Liver (tissue), 8 donors: ENCODE measurements at regions not wholly inside any gene's neighbourhood (a gene's known extent, or its start where the extent isn't known, plus 50 kb on each side); places are given as distances from the start of the nearest gene placed in this dataset.

Source experiments
- DNase-seq: peaks from one replicate; pipeline ENCODE4 v3.0.0-alpha.2; 2017; ENCODE audit warnings: low spot score
- H3K27ac ChIP-seq, 2 donors: one replicate each; pipeline ENCODE4 v1.7.0; 2013; ENCODE audit warnings: inconsistent platforms in 2 of 2, low read length in 2 of 2, control low read depth in 1 of 2, low read depth in 1 of 2, mild to moderate bottlenecking in 1 of 2
- H3K27me3 ChIP-seq, 4 donors: one replicate each; pipeline versions ENCODE4 v1.6.1 to v1.7.0; 2013; ENCODE audit warnings: low read length in 3 of 4, inconsistent platforms in 1 of 4, mild to moderate bottlenecking in 1 of 4, moderate library complexity in 1 of 4; ENCODE audit not compliant: control insufficient read depth in 4 of 4, insufficient read depth in 4 of 4
- H3K36me3 ChIP-seq, 4 donors: one replicate each; pipeline versions ENCODE4 v1.6.1 to v1.7.0; 2013; ENCODE audit warnings: low read length in 3 of 4, mild to moderate bottlenecking in 3 of 4, low read depth in 1 of 4, moderate library complexity in 1 of 4; ENCODE audit not compliant: control insufficient read depth in 4 of 4, insufficient read depth in 3 of 4
- H3K4me1 ChIP-seq, 4 donors: one replicate each; pipeline versions ENCODE4 v1.6.1 to v1.7.0; 2013; ENCODE audit warnings: low read length in 3 of 4, mild to moderate bottlenecking in 3 of 4, moderate library complexity in 1 of 4; ENCODE audit not compliant: control insufficient read depth in 4 of 4, insufficient read depth in 4 of 4
- H3K4me3 ChIP-seq, 3 donors: one replicate each; pipeline versions ENCODE4 v1.6.1 to v1.7.0; 2013; ENCODE audit warnings: low read length in 3 of 3, control low read depth in 1 of 3, low read depth in 1 of 3, mild to moderate bottlenecking in 1 of 3
- H3K9ac ChIP-seq, 2 donors: one replicate each; pipeline ENCODE4 v1.7.0; 2013; ENCODE audit warnings: low read length in 2 of 2, mild to moderate bottlenecking in 2 of 2, moderate library complexity in 2 of 2, control low read depth in 1 of 2, low read depth in 1 of 2
- H3K9me3 ChIP-seq, 4 donors: one replicate each; pipeline versions ENCODE4 v1.6.1 to v1.7.0; 2013; ENCODE audit warnings: low read length in 3 of 4; ENCODE audit not compliant: control insufficient read depth in 4 of 4
- EGR1 ChIP-seq, 2 donors: IDR thresholded peaks; 2 replicates each; pipeline ENCODE4 v1.6.1; 2016 to 2018; ENCODE audit warnings: antibody characterized with exemption in 2 of 2, low read depth in 2 of 2
- FOXA2 ChIP-seq: IDR thresholded peaks from 2 replicates; pipeline ENCODE4 v1.6.1; 2016; ENCODE audit warnings: antibody characterized with exemption
- GABPA ChIP-seq, 2 donors: IDR thresholded peaks in 1 of 2; conservative IDR thresholded peaks in 1 of 2; 2 replicates each; pipeline ENCODE4 v1.6.1; 2016; ENCODE audit warnings: antibody characterized with exemption in 2 of 2, mild to moderate bottlenecking in 1 of 2, moderate library complexity in 1 of 2
- HNF4A ChIP-seq, 2 donors: conservative IDR thresholded peaks; 2 replicates each; pipeline ENCODE4 v1.6.1; 2016; ENCODE audit warnings: antibody characterized with exemption in 2 of 2, mild to moderate bottlenecking in 2 of 2
- HNF4G ChIP-seq: IDR thresholded peaks from 2 replicates; pipeline ENCODE4 v1.6.1; 2016; ENCODE audit warnings: antibody characterized with exemption
- JUND ChIP-seq, 2 donors: IDR thresholded peaks; 2 replicates each; pipeline ENCODE4 v1.6.1; 2016; ENCODE audit warnings: antibody characterized with exemption in 2 of 2
- RAD21 ChIP-seq, 2 donors: IDR thresholded peaks; 2 replicates each; pipeline ENCODE4 v1.6.1; 2016; ENCODE audit warnings: antibody characterized with exemption in 2 of 2, mild to moderate bottlenecking in 2 of 2
- RXRA ChIP-seq, 2 donors: IDR thresholded peaks; 2 replicates each; pipeline ENCODE4 v1.6.1; 2017 to 2018; ENCODE audit warnings: antibody characterized with exemption in 2 of 2, mild to moderate bottlenecking in 1 of 2
- SP1 ChIP-seq: IDR thresholded peaks from 2 replicates; pipeline ENCODE4 v1.6.1; 2018; ENCODE audit warnings: antibody characterized with exemption, mild to moderate bottlenecking
- TAF1 ChIP-seq: conservative IDR thresholded peaks from 2 replicates; pipeline ENCODE4 v1.6.1; 2016; ENCODE audit warnings: antibody characterized with exemption, mild to moderate bottlenecking
- YY1 ChIP-seq: IDR thresholded peaks from 2 replicates; pipeline ENCODE4 v1.6.1; 2016; ENCODE audit warnings: antibody characterized with exemption, mild to moderate bottlenecking
- WGBS: extraction: QIAGEN DNeasy Blood & Tissue Kit; methylation state at CpG from one replicate; pipeline ENCODE4 v1.1.7; 2013; 5-methylcytosine and 5-hydroxymethylcytosine counted together
- TF ChIP-seq, protein P1 (sequence below): fragments of 150-350 bp; IDR thresholded peaks from 2 replicates; pipeline ENCODE4 v1.5.1; 2017; ENCODE audit warnings: improper control_type of control experiment, low read depth, low read length; ENCODE audit not compliant: missing input control
- TF ChIP-seq, protein P2 (sequence below): IDR thresholded peaks from 2 replicates; pipeline ENCODE4 v1.6.1; 2016; ENCODE audit warnings: antibody characterized with exemption, mild to moderate bottlenecking
- TF ChIP-seq, protein P3 (sequence below): IDR thresholded peaks from 2 replicates; pipeline ENCODE4 v1.6.1; 2016; ENCODE audit warnings: antibody characterized with exemption
- TF ChIP-seq, protein P4 (sequence below): IDR thresholded peaks from 2 replicates; pipeline ENCODE4 v1.6.1; 2016; ENCODE audit warnings: antibody characterized with exemption
- donor health status: healthy.
- donor health status: healthy.
- donor health status: healthy.
- donor health status: healthy.
- donor health status: healthy.

DNA sequence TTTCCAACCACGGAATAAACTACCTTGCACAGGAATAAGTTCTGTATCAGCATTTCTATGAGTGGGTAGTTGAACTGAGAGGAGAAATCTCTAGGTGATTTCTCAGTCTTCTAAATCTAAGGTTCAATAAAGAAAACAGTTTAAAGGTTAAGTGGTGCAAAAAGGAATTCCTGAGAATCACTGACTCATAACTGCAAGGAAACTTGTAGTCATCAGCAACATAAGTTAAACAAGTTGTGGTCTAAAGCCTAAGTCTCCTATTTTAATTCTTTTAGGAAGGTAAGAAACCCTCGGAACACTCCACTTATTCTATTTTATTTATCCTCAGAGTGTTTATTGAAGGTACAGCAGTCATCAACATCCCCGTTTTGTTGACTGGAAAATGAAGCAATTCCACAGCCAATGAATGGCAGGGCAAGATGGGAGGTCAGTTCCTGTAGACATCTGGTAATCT lies 92.4 kb upstream of the PIK3CG start:
- no peaks in the 10 kb centered on the region for H3K27me3 ChIP-seq

DNA sequence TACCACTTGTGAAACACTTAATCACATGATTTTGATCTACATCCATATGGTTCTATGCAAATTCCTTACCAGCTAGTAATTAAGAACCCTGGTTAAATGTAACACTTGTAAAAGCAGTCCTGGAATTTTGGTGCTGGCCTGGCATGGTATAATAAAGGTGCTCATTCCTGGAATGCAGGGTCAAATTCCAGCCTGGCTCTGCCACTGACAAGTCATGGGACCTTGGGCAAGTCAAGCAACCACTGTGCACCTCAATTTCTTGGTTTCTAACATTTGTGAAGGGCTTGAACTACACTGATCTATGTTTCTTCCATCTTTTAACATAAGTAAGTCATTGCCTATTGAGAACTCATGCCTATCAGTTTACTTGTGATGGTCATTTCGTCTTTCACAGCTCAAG lies 91.9 kb upstream of the PIK3CG start:
- DNase-seq, result no peak
- H3K36me3 ChIP-seq, result no peaks in the 10 kb centered on the region
- H3K9ac ChIP-seq, result no peak overlapping the region
- H3K27ac ChIP-seq, result no peak overlapping the region
- H3K9me3 ChIP-seq, result no peaks in the 10 kb centered on the region
- no peaks in the 10 kb centered on the region for H3K27me3 ChIP-seq
- H3K4me3 ChIP-seq, result no peak overlapping the region
- H3K4me1 ChIP-seq, result no peaks in the 10 kb centered on the region
- TF ChIP-seq HNF4A (conservative IDR thresholded peaks at IDR 0.05) (peak in 1 of 2 donors; percentile 30), YY1 (no peak)
- WGBS, result 87% methylated on average over 1 of the region's 1 CpG

More for the DNA sequence above, 92.4 kb upstream of the PIK3CG start:
- Histone ChIP-seq H3K27ac (no peak overlapping the region), H3K4me3 (no peak overlapping the region), H3K9me3 (no peaks in the 10 kb centered on the region), H3K36me3 (no peaks in the 10 kb centered on the region), H3K9ac (no peak overlapping the region), H3K4me1 (no peaks in the 10 kb centered on the region)
- TF ChIP-seq RAD21 (IDR thresholded peaks at IDR 0.05), result no peak
- TF ChIP-seq, protein P1, sequence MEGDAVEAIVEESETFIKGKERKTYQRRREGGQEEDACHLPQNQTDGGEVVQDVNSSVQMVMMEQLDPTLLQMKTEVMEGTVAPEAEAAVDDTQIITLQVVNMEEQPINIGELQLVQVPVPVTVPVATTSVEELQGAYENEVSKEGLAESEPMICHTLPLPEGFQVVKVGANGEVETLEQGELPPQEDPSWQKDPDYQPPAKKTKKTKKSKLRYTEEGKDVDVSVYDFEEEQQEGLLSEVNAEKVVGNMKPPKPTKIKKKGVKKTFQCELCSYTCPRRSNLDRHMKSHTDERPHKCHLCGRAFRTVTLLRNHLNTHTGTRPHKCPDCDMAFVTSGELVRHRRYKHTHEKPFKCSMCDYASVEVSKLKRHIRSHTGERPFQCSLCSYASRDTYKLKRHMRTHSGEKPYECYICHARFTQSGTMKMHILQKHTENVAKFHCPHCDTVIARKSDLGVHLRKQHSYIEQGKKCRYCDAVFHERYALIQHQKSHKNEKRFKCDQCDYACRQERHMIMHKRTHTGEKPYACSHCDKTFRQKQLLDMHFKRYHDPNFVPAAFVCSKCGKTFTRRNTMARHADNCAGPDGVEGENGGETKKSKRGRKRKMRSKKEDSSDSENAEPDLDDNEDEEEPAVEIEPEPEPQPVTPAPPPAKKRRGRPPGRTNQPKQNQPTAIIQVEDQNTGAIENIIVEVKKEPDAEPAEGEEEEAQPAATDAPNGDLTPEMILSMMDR, result no peak
- TF ChIP-seq JUND (IDR thresholded peaks at IDR 0.05), result no peak
- no peak for TF ChIP-seq TAF1
- no peak for TF ChIP-seq HNF4G
- no peak for TF ChIP-seq GABPA (IDR thresholded peaks at IDR 0.05 in 1 of 2, conservative IDR thresholded peaks at IDR 0.05 in 1 of 2)
- TF ChIP-seq, protein P2, sequence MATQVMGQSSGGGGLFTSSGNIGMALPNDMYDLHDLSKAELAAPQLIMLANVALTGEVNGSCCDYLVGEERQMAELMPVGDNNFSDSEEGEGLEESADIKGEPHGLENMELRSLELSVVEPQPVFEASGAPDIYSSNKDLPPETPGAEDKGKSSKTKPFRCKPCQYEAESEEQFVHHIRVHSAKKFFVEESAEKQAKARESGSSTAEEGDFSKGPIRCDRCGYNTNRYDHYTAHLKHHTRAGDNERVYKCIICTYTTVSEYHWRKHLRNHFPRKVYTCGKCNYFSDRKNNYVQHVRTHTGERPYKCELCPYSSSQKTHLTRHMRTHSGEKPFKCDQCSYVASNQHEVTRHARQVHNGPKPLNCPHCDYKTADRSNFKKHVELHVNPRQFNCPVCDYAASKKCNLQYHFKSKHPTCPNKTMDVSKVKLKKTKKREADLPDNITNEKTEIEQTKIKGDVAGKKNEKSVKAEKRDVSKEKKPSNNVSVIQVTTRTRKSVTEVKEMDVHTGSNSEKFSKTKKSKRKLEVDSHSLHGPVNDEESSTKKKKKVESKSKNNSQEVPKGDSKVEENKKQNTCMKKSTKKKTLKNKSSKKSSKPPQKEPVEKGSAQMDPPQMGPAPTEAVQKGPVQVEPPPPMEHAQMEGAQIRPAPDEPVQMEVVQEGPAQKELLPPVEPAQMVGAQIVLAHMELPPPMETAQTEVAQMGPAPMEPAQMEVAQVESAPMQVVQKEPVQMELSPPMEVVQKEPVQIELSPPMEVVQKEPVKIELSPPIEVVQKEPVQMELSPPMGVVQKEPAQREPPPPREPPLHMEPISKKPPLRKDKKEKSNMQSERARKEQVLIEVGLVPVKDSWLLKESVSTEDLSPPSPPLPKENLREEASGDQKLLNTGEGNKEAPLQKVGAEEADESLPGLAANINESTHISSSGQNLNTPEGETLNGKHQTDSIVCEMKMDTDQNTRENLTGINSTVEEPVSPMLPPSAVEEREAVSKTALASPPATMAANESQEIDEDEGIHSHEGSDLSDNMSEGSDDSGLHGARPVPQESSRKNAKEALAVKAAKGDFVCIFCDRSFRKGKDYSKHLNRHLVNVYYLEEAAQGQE, result no peak
- TF ChIP-seq, protein P3, sequence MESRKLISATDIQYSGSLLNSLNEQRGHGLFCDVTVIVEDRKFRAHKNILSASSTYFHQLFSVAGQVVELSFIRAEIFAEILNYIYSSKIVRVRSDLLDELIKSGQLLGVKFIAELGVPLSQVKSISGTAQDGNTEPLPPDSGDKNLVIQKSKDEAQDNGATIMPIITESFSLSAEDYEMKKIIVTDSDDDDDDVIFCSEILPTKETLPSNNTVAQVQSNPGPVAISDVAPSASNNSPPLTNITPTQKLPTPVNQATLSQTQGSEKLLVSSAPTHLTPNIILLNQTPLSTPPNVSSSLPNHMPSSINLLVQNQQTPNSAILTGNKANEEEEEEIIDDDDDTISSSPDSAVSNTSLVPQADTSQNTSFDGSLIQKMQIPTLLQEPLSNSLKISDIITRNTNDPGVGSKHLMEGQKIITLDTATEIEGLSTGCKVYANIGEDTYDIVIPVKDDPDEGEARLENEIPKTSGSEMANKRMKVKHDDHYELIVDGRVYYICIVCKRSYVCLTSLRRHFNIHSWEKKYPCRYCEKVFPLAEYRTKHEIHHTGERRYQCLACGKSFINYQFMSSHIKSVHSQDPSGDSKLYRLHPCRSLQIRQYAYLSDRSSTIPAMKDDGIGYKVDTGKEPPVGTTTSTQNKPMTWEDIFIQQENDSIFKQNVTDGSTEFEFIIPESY, result no peak
- TF ChIP-seq RXRA (IDR thresholded peaks at IDR 0.05), result no peak
- TF ChIP-seq EGR1 (IDR thresholded peaks at IDR 0.05; ENCODE audit: low read depth in 2 of 2), result no peak
- TF ChIP-seq, protein P4, sequence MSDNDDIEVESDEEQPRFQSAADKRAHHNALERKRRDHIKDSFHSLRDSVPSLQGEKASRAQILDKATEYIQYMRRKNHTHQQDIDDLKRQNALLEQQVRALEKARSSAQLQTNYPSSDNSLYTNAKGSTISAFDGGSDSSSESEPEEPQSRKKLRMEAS, result no peak
- no peak for TF ChIP-seq FOXA2
- no peak for TF ChIP-seq SP1
- DNase-seq, result no peak
- 81% methylated on average over 3 of the region's 3 CpGs for WGBS
